ENCODE measurements at regions not wholly inside any gene's neighbourhood (a gene's known extent, or its start where the extent isn't known, plus 50 kb on each side); places are given as distances from the start of the nearest gene placed in this dataset.

GRCh38 chr1:98382986-98383740 lies 278.4 kb upstream of the SNX7 start:
- DNase-seq (ENCODE audit: low spot score) = no peak

GRCh38 chr1:98382586-98382985 lies 278.9 kb upstream of the SNX7 start:
- no peak for DNase-seq (ENCODE audit: low spot score)

- DNase-seq (ENCODE audit: low spot score) = no peak
These were observed 287.4 kb upstream of the SNX7 start for GRCh38 chr1:98374098-98374497.

GRCh38 chr1:98373056-98373455 lies 288.5 kb upstream of the SNX7 start:
- DNase-seq (ENCODE audit: low spot score) = no peak

GRCh38 chr1:98371764-98372163 lies 289.8 kb upstream of the SNX7 start:
- no peak for DNase-seq (ENCODE audit: low spot score)

GRCh38 chr1:98369463-98369862 lies 292.1 kb upstream of the SNX7 start:
- DNase-seq (ENCODE audit: low spot score) = no peak

GRCh38 chr1:98368995-98369394 lies 292.5 kb upstream of the SNX7 start:
- DNase-seq (ENCODE audit: low spot score) = no peak

GRCh38 chr1:98367426-98367825 lies 294.1 kb upstream of the SNX7 start:
- no peak for DNase-seq (ENCODE audit: low spot score)

- no peak for DNase-seq (ENCODE audit: low spot score)
These were observed 295.2 kb upstream of the SNX7 start for GRCh38 chr1:98366343-98366742.

GRCh38 chr1:98364544-98364943 lies 297.0 kb upstream of the SNX7 start:
- DNase-seq (ENCODE audit: low spot score) = no peak

- no peak for DNase-seq (ENCODE audit: low spot score)
These were observed 300.7 kb upstream of the SNX7 start for GRCh38 chr1:98360864-98361263.

- DNase-seq (ENCODE audit: low spot score) = no peak
These were observed 305.7 kb upstream of the SNX7 start for GRCh38 chr1:98355656-98356383.

GRCh38 chr1:98352378-98352777 lies 309.1 kb upstream of the SNX7 start:
- DNase-seq (ENCODE audit: low spot score) = no peak

GRCh38 chr1:98351561-98351960 lies 310.0 kb upstream of the SNX7 start:
- DNase-seq (ENCODE audit: low spot score) = no peak

GRCh38 chr1:98345417-98345816 lies 316.1 kb upstream of the SNX7 start:
- no peak for DNase-seq (ENCODE audit: low spot score)

- DNase-seq (ENCODE audit: low spot score) = no peak
These were observed 316.8 kb upstream of the SNX7 start for GRCh38 chr1:98344731-98345130.

- DNase-seq (ENCODE audit: low spot score) = no peak
These were observed 319.0 kb upstream of the SNX7 start for GRCh38 chr1:98342566-98342965.

GRCh38 chr1:98340511-98340910 lies 321.0 kb upstream of the SNX7 start:
- DNase-seq (ENCODE audit: low spot score) = no peak

- no peak for DNase-seq (ENCODE audit: low spot score)
These were observed 324.9 kb upstream of the SNX7 start for GRCh38 chr1:98336472-98337083.

GRCh38 chr1:98333936-98334335 lies 327.6 kb upstream of the SNX7 start:
- DNase-seq (ENCODE audit: low spot score) = no peak

GRCh38 chr1:98333406-98333805 lies 328.1 kb upstream of the SNX7 start:
- no peak for DNase-seq (ENCODE audit: low spot score)

GRCh38 chr1:98331718-98332311 lies 329.7 kb upstream of the SNX7 start:
- DNase-seq (ENCODE audit: low spot score) = no peak

- DNase-seq (ENCODE audit: low spot score) = no peak
These were observed 330.3 kb upstream of the SNX7 start for GRCh38 chr1:98331243-98331642.

Measured in pons (tissue), 1 donor.